ENCODE measurements at regions not wholly inside any gene's neighbourhood (a gene's known extent, or its start where the extent isn't known, plus 50 kb on each side); places are given as distances from the start of the nearest gene placed in this dataset.

GRCh38 chr12:29071099-29071498 lies 78.0 kb upstream of the FAR2 start:
- peaks cover 60 to 68% of the 10 kb centered on the region in 2 experiments for H3K4me1 Mint-ChIP-seq
- no peak overlapping the region for H2BK12ac ChIP-seq (ENCODE audit: insufficient read length, low read depth, low read length)
- peak overlapping the region; percentile 87 to 98 (median 95) for H3K27ac Mint-ChIP-seq

More at GRCh38 chr12:29071099-29071498, 78.0 kb upstream of the FAR2 start:
- no peak overlapping the region for H3K56ac ChIP-seq (ENCODE audit: insufficient read length, low read depth, low read length)
- no peaks in the 10 kb centered on the region for H3K23me2 ChIP-seq (ENCODE audit: insufficient read length, low read depth, low read length, poor library complexity, severe bottlenecking)
- DNase-seq: no peak
- H3K23ac ChIP-seq (ENCODE audit: insufficient read length, low read depth, low read length): no peak overlapping the region
- no peak overlapping the region for H4K8ac ChIP-seq (replicated peaks; ENCODE audit: insufficient read length, low read depth, low read length)
- no peak overlapping the region for H3K14ac ChIP-seq (ENCODE audit: insufficient read depth, low read length)
- H3K9me3 Mint-ChIP-seq: no peaks in the 10 kb centered on the region; a peak in 1 of 5 replicates
- H3K4me3 Mint-ChIP-seq: peak overlapping the region; percentile 11 to 34; a peak in 3 of 5 replicates
- peak overlapping the region; percentile 45 for H3K4me2 ChIP-seq (ENCODE audit: insufficient read depth, insufficient read length, low read length)
- no peaks in the 10 kb centered on the region for H3K27me3 Mint-ChIP-seq (ENCODE audit: low read depth)
- H3K79me2 ChIP-seq (ENCODE audit: insufficient read depth, low read length): no peaks in the 10 kb centered on the region
- no peaks in the 10 kb centered on the region for H3K36me3 Mint-ChIP-seq (ENCODE audit: insufficient read depth in 1 of 3, low read depth in 3 of 3)
- no peak overlapping the region for H2BK120ac ChIP-seq (ENCODE audit: low read depth, low read length, poor library complexity, severe bottlenecking)
- no peaks in the 10 kb centered on the region for H3K9me3 ChIP-seq (ENCODE audit: control insufficient read depth, low read depth, low read length)
- no peak overlapping the region for H4K5ac ChIP-seq (ENCODE audit: insufficient read length, low read depth, low read length)
- H3K27ac ChIP-seq (ENCODE audit: insufficient read length, low read depth, low read length): peak overlapping the region; percentile 79
- no peak overlapping the region for H2AK5ac ChIP-seq (ENCODE audit: insufficient read length, low read length)
- H3K18ac ChIP-seq (ENCODE audit: insufficient read length, low read depth, low read length): no peak overlapping the region
- peaks cover 9% of the 10 kb centered on the region for H3K4me1 ChIP-seq (ENCODE audit: insufficient read depth, low read length)
- no peaks in the 10 kb centered on the region for H4K20me1 ChIP-seq (ENCODE audit: control insufficient read depth, insufficient read depth, insufficient read length)
- no peak overlapping the region for H3K9ac ChIP-seq (ENCODE audit: extremely low read depth, insufficient read length, low read length)
- no peak for TF ChIP-seq CTCF (conservative IDR thresholded peaks at IDR 0.05)
- no peak overlapping the region for H2BK15ac ChIP-seq (ENCODE audit: low read depth, low read length)
- no peak overlapping the region for H2BK20ac ChIP-seq (ENCODE audit: low read depth, low read length, poor library complexity, severe bottlenecking)
- H2BK5ac ChIP-seq (ENCODE audit: insufficient read length, low read length): no peak overlapping the region
- no peak overlapping the region for H3T11ph ChIP-seq (ENCODE audit: low read length)
- H3K27me3 ChIP-seq (ENCODE audit: insufficient read depth, low read length): no peaks in the 10 kb centered on the region
- no peak overlapping the region for H3K4ac ChIP-seq (ENCODE audit: low read depth, low read length)
- no peak overlapping the region for H4K91ac ChIP-seq (ENCODE audit: insufficient read length, low read depth, low read length)
- no peak overlapping the region for H2AFZ ChIP-seq (ENCODE audit: low read length)
- no peaks in the 10 kb centered on the region for H3K79me1 ChIP-seq (ENCODE audit: insufficient read depth, low read depth, low read length, poor library complexity, severe bottlenecking)

All from H9 (cell line).